Glomerular visceral epithelial cell (primary cell): ENCODE measurements at regions not wholly inside any gene's neighbourhood (a gene's known extent, or its start where the extent isn't known, plus 50 kb on each side); places are given as distances from the start of the nearest gene placed in this dataset.

ENCODE experiments used
- DNase-seq: peaks from one replicate; pipeline ENCODE4 v3.0.0-alpha.2; 2016; ENCODE audit errors: extremely low spot score

DNA sequence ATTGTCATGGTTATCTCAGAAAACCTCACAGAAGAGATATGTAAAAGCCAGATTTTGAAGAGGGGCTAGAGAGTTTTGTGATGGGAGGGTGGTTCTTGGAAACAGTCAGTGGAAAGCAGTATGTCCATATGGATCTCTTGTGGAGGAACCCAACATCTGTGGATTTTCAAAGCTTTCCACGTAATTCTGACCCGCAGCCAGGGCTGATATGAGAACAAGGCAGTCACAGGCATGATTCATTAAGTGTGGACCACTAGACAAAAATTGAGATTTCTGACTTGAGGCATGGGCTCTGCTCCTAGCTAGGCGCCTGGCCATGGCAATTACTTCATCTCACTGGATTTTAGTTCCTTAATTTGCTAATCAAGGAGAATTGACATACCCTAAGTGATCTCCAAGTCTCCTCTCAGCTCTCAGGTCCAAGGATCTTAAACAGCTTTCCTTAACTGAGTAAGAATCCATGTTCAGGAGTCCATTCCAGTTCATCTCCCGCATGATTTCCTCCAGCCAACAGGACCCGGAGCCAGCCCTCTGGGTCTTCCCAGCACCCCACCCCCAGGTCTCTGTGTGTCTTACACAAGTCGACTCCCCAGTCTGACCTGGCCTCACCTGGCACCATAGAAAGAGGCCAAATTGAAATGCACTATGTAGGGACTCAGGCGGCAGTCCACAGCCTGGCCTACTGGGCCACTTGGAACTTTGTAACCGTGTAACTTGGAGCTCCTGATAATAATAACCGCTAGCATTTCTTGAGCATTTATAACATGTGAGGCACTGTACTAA, 176.3 kb upstream of the PARP11 start:
- no peak for DNase-seq

DNA sequence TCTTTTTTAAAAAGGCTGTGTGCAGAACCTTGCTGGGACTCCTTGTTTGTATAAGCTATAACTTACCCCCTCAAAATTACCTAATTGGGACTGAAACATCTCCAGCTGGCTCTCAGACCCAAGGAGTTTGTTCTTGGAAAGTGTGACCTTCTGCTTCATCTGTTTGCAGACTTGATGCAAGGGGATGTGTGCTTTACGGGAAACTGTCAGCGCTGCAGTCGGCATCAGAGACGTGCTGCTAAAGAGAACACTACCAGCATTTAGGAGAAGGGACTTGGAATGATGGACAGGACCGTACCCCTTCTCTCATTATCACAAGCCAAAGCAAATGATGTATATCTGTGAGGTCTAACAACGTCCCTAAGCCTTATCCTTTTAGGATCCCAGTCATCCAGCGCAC, 174.2 kb upstream of the PARP11 start:
- no peak for DNase-seq

DNA sequence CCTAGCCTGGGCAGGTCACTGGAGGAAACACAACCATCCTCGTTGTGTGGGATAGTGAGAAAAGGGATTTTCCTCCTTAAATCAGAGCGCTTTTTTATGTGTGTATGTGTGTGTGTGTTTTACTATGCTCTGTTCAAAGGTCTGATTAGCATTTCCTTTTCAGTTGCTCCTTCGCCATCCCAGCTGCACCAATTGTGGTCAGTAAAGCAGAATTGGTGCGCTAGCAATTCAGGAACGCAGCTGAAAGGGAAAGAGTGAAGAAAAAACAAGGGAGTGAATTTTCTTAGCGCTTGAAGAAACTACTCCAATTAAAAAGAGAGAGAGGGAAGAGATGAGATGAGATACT, 173.3 kb upstream of the PARP11 start:
- DNase-seq, result no peak

DNA sequence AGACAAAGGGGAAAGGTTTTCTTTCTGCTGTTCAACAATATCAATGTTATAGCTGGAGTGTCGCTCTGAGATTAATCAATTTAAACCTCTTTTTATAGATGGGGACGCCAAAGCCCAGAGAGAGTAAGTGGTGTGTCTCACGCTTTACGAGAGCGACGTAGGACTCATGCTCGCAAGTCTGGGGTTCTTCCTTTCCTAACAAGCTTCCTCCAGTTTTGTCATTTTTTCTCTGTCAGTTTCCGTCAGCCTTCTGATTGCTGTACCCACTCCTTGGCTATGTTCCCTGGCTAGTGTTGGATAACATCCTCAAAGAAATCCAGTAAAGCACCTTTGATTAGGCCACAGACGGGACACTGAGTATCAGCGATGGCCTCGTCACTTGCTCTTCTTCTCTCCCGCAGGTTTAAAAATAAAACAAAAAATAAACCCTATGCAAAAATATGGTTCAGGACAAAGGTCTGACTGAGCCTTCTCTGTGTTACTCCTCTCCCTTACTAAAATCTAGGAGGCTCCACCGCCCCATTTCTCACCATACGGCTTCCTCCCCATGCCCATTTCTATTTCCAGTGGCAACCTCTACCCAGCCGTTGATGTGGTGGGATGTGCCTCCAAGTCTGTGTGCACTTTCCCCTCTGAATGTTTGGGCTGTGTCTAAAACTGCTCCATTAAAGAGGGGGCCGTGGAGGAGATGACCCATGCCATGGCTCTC, 172.7 kb upstream of the PARP11 start:
- DNase-seq, result no peak

DNA sequence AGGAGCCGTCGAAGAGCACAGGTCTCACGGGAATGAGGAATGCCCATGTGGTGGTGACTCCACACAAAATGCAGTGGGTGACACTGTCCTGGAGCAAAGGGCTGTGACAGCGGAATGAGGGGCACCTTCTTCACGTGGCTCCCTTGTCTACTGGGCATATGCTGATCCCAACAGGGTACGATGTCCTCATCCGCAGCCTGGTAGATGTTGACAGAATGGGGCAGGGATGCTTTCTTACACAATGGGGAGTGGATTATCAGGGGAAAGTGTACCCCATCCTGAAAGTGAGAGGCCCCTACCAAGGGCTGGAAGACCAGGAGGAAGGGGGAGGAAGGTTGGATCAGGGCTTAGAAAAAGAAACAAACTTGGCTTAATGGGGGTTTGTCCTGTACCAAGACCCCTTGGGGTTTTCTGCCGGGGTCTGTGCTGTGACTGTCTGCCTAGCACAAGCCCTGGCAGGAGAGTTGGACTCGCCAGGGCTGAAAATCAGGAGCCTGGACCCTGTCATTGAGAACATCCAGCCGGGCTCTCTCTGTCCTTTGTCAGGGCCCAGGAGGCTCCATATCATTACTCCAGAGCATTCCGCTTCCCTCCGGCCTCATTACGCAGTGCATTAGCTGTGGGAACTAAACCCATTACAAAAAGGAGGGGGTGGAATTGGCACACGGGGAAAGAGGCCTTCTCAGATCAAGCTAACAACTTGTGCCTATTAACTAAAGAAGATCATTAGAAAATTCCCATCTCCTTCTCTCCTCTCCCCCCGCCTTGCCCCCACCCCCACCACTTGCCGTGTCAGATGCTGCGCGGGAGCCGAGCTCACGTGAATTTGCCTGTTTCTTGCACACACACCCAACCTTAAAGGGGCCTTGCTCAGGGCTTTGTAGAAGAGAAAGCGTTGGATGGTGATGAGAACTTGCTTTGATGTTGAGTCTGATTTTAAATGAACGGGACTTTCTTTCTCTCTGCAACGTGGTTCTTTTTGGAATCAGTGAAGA, 171.8 kb upstream of the PARP11 start:
- no peak for DNase-seq

DNA sequence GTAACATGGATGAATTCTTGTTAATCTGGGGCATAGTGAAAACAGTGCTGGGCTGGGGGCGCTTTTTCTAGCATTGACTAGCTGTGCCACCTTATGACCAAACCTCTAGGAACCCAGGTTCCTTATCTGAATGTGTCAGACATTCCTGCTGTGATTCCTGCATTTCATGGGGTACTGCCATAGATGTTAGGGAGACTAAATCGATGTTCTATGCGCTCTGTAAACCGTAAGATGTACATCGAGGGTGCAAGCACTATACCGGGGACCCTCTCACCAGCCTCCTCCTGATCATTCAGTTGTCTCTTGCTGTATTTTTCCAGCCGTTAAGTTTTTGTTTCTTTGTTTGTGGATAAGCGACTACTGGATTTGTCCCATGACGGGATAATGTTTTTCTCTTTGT, 170.9 kb upstream of the PARP11 start:
- DNase-seq, result no peak

DNA sequence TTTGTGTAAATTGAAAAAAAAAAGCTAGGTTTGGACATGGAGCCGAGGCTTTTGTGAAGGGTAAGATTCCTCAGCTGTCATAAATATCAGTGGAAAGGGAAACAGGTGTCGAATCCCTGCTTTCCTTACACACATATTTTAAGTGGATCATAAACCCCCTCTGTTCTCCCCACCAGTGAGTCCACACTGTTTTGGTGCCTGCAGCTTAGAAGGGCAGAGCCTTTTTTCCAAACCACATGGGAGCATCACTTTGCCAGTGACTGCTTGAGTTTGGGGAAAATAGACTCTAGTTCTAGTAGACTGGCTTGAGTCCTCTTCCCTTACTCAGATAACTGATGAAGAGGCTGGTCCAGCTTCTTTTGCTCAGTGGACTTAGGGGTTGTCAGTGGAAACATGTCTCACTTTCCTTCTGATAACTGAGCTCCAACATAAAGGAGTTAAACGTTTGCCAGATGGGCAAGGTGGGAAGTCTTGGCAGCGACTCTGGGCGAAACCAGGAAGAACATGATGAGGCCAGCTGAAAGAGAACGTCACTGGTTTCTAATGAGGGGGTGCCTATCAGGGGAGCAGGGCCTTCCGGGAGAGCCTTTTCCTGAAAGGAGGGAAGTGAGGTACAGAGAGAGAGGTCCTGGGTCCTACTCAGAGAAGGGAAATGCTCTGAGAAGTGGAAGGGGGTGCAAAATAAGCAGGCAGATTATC, 168.1 kb upstream of the PARP11 start:
- no peak for DNase-seq

DNA sequence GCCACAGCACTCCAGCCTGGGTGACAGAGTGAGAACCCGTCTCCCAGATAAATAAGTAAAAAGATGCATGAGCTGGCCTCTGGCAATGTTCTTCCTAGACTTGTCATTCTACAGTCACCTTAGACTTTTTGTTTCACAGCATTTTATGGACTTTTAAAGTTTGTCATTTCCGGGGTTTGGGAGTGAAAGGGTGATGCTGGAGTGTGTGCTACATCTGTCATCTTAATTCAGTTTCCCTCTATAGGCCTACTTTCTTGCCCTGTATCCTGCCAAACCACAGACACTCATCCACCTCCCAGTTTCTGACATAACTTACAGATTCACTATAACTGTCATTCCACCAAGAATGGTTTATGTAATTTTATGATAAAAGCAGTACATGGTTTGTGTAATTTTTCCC, 166.7 kb upstream of the PARP11 start:
- no peak for DNase-seq

DNA sequence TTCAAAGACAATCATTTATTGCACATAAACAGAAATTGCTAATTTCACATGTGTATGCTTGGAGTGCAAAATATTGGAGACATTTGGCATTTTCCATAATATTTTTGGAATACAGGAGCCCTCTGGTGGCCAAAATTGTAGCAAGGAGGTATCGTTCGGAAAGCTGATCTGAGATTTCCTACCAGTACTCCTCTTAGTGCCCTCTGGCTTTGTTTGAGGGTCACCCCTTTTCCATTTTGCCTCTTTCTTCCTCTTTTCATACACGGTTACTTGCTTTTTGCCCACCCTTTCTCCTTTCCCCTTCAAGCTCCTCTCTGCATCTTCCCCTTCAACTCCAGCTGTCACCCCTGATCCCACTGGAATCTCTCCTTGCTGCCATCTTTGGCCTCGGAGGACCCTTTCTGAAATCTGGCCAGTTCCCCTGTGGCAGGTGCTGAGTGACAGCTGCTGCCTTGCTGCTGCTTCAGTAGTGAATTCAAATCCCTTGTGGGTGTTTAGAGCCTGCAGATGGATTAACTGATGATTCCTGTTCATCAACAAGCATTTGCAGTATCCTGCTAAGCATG, 164.6 kb upstream of the PARP11 start:
- DNase-seq, result peak; percentile 30

DNA sequence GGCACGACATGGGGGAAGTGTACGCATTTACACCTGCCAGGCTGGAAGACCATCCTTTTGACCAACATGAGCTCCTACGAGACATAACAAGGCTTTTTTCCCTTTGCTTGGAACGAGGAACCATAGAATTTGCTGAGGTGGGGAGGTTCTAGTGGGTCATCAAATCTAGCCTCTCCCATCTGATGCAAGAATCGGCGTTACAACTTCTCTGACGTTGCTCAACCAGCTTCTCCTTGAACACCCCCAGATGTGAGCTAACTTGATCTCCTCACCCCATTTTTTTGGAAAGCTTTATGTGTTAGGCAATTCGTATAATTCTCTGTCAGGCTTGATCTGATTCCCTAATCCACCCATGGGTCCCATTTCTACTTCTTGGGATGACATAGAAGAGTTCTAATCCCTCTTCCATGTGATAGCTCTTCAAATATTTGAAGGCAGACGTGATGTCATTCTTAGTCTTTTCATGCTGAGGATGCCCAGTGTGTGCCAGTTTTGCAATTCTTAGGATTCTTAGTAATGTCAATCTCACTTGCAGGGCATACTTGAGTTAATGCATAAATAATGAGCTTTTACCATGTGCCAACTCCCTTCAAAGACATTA, 163.6 kb upstream of the PARP11 start:
- DNase-seq, result no peak

DNA sequence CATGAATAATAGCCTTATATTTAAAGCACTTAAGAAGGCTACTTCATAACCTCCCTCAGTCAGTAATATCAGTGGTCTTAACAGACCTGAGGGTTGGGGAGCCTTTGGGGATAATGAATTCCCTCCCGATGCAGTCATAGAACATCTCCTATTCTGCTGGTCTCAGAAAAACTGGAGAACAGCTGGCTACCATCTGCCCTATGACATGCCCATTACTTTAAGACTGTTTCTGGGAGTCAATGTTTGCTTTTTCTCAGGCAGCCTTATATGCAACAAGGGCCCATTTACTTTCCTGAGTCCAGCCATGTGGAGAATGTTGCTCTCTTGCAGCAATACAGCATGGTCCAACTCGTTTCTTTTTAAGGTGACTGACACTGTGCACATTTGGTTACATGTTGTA, 161.7 kb upstream of the PARP11 start:
- no peak for DNase-seq

DNA sequence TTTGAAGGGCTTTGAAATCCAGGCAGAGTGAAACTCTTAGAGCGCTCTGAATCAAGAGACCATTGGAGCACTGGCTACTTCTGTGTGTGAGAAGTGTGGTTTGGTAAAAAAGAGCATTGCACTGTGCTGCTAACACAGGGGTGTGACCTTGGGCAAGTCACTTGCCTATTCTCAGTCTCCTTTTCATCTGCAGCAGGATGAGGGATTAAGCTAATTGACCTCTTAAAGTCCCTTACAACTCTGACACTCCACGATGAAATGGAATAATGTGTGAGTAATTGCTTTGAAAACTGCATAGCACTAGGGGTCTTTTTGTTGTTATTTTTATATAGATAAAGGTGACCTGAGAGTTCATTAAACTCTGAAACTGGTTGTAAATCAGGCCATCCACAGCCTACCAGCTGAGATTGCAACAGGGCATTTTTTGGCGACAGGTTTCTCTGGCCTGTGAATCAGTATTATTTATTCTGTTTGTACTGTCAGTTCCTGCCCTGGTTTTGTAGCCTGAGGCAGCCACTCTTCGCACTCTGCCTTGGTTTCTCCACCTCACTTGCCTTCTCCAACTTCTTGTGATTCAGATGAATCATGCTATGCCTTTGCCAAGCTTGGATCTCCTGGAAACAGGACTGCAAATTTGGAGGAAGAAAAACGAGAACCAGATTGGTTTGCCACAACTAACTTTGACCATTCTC, 159.9 kb upstream of the PARP11 start:
- no peak for DNase-seq

DNA sequence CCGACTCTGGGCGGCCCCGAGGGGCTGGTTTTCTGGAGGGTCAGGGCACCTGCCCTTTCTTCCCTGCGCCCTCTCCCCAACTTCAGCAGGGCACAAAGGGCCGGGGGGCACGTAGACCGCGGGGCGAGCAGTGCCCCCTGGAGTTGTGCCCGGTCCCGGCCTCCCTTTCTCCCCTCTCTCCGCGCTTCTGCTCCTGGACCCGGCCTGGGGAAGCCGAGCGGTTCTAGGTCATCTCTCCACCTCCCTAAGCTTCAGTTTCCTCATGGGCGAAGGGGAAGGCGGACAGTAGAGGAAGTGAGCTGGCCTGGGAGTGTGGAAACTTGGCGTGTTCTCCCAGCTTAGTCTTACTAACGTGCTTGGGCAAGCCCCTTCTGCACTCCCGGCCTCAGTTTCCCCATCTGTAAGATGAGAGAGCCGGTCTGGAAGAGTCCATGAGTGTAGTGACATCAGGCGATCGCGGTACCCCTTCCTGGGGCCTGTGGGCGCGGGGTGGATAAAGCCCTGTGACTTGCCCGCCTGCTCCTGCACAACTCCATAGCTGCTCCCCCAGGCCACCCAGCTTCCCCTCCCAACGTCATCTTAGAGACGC, 158.6 kb upstream of the PARP11 start:
- peak; percentile 26 for DNase-seq

DNA sequence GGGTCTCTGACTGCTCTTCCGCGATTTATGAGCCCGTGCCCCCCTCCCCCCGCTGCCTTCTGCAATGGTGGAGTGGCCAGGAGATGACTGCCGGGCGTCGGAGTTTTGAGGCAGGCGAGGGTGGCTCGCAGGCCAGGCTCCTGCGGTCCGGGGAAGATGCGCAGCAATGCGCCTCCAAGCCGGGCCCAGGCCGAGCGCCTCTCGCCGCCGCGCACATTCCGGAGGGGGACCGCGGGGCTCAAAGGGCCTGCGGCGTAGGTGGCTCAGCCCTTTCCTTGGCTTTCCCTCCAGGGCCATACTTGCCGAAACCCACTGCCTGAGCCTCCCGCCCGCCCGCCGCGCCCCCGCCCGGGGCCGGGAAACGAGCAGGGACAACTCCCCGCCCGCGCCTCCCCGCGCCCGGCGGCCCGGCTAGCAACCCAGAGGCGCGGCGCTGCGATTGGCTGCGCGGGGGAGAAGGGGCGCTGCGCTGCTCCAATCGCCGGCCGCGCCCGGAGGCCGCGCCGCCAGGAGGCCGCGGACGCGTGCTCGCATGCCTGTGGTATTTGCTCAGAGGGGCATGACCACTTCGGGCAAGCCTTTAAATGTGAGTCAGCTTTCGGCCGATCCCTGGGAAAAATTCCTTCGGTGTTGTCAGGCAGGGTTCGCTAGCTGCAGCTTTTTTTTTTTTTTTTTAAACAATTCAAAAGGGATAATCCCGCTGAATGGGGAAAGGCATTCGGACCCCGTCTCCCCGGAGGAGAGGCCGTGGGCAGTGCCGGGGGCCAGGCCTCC, 157.9 kb upstream of the PARP11 start:
- peak; percentile 97 for DNase-seq

DNA sequence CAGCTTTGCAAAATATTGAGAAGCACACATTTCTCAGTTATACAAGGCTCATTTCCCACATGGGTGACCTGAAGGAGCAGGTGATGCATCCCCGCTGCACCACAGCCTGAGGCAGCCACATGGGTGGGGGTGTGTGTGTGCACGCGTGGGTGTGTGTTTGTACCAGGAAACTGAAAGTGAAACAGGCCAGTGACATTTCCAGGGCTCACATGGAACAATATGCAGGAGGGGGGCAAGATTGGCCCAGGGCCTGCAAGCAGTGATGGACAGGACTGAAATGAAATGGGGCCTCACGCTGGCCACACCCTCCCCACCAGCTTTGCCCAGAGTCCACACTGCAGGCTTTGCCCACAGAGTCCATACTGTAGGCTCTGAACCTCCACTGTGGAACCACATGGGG, 154.2 kb upstream of the PARP11 start:
- peak; percentile 23 for DNase-seq

DNA sequence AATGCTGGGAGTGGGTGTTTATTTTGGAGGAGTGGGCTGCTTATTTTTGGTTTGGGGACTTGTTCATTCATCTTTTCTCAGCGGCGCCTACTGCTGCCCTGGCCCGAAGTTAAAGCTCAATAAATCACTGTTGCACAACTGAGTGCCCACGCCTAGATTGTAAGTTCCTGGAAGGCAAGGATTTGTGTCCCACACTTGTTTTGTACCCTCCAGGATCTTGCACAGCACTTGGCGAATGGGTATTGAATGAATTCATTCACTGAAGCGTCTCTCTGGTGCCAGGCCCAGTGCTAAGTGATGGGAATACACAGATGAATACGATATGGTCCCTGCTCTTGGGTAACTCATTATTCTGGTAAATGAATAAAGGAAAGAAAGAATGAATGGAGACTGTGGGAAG, 153.3 kb upstream of the PARP11 start:
- no peak for DNase-seq

DNA sequence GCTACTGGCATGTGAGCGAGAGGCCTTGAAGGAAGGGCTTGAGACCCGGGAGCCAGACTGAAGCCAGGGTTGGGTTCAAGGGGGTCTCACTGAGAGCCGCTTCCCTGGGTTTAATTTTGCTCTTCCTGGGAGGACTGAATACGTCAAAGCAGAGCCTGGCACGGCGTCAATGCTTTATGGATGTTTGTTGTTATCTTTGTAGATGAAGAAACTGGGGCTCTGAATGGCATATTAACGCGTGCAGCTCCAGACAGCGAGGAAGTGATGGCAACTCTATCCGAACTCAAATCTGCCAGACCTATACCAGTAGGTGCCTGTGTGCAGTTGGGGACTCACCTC, 152.8 kb upstream of the PARP11 start:
- DNase-seq, result no peak

DNA sequence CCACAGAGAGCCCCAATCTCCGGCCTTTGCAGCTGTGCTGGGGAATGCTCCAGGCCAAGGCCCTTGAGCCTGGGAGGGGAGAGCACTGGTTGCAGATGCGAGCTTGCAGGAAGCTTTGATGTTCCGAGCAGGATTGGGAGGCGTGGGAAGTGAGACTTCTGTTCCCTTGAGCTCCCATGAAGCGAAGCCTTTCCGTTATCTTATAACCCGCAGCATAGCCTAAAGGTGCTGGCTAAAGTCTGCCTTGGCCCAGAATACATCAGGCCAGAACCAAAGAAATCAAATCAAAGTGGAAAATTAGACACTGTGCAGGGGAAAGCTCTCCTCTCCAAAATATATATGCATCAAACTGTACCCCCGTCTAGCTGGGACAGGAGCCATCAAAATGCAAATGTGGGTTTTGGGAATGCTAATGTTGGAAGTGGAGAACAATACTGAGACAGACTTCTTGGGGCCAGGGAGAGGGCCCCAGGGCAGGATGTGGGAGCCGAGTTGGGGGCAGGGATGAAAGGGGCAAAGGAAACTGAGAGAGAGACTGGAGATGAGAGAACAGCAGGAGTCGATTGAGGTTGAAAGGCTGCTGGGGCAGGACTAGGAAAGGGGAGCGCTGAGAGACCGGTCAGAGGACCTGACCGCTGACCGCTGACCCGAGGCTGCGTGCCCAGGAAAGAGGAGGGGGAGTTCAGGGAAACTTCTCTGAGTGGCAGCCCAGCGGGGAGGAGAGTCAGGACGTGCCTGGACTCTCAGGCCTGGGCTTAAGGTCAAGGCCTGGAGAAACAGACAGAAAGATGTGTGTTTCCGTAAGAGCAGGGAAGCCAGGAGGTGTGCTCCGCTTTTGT, 152.2 kb upstream of the PARP11 start:
- DNase-seq, result no peak
